H9 (cell line): ENCODE measurements at regions not wholly inside any gene's neighbourhood (a gene's known extent, or its start where the extent isn't known, plus 50 kb on each side); places are given as distances from the start of the nearest gene placed in this dataset.

Experiments used
- DNase-seq: peaks from one replicate; pipeline ENCODE4 v3.0.0-alpha.2; 2017
- H2AFZ ChIP-seq: one replicate; pipeline ENCODE4 v1.6.1; 2013; ENCODE audit warnings: mild to moderate bottlenecking, low read length, control low read depth, moderate library complexity
- H2AK5ac ChIP-seq: 2 replicates; pipeline ENCODE4 v1.6.1; 2013; ENCODE audit warnings: low read length, control low read depth, mixed read lengths; ENCODE audit not compliant: insufficient read length
- H2BK120ac ChIP-seq: one replicate; pipeline ENCODE4 v1.6.1; 2013; ENCODE audit warnings: low read depth, mild to moderate bottlenecking, low read length, control low read depth, inconsistent platforms; ENCODE audit not compliant: poor library complexity, severe bottlenecking
- H2BK12ac ChIP-seq: 2 replicates; pipeline ENCODE4 v1.6.1; 2013; ENCODE audit warnings: low read length, control low read depth, mixed read lengths, low read depth; ENCODE audit not compliant: insufficient read length
- H2BK15ac ChIP-seq: 2 replicates; pipeline ENCODE4 v1.6.1; 2013; ENCODE audit warnings: low read depth, low read length, control low read depth
- H2BK20ac ChIP-seq: one replicate; pipeline ENCODE4 v1.6.1; 2013; ENCODE audit warnings: low read depth, mild to moderate bottlenecking, low read length, control low read depth, inconsistent platforms; ENCODE audit not compliant: poor library complexity, severe bottlenecking
- H2BK5ac ChIP-seq: 2 replicates; pipeline ENCODE4 v1.6.1; 2013; ENCODE audit warnings: low read length, control low read depth, mixed read lengths; ENCODE audit not compliant: insufficient read length
- H3K14ac ChIP-seq: 2 replicates; pipeline ENCODE4 v1.6.1; 2013; ENCODE audit warnings: low read length, control low read depth; ENCODE audit not compliant: insufficient read depth
- H3K18ac ChIP-seq: 2 replicates; pipeline ENCODE4 v1.6.1; 2013; ENCODE audit warnings: low read depth, mild to moderate bottlenecking, mixed read lengths, low read length, control low read depth; ENCODE audit not compliant: insufficient read length
- H3K23ac ChIP-seq: 2 replicates; pipeline ENCODE4 v1.6.1; 2013; ENCODE audit warnings: low read length, control low read depth, mixed read lengths, low read depth; ENCODE audit not compliant: insufficient read length
- H3K23me2 ChIP-seq: 2 replicates; pipeline ENCODE4 v1.6.1; 2013; ENCODE audit warnings: low read depth, mild to moderate bottlenecking, mixed read lengths, low read length, control low read depth; ENCODE audit not compliant: insufficient read length, poor library complexity, severe bottlenecking
- H3K27ac ChIP-seq: 2 replicates; pipeline ENCODE4 v1.5.1; 2013; ENCODE audit warnings: low read length, control low read depth, mixed read lengths, low read depth; ENCODE audit not compliant: insufficient read length
- H3K27me3 ChIP-seq: 2 replicates; pipeline ENCODE4 v1.6.1; 2013; ENCODE audit warnings: low read length, control low read depth, inconsistent platforms; ENCODE audit not compliant: insufficient read depth
- H3K4ac ChIP-seq: 2 replicates; pipeline ENCODE4 v1.6.1; 2013; ENCODE audit warnings: low read depth, mild to moderate bottlenecking, control low read depth, inconsistent platforms, low read length, moderate library complexity
- H3K4me1 ChIP-seq: 2 replicates; pipeline ENCODE4 v1.6.1; 2013; ENCODE audit warnings: low read length, control low read depth, inconsistent platforms; ENCODE audit not compliant: insufficient read depth
- H3K4me2 ChIP-seq: 2 replicates; pipeline ENCODE4 v1.6.1; 2013; ENCODE audit warnings: low read length, control low read depth, mixed read lengths; ENCODE audit not compliant: insufficient read length, insufficient read depth
- H3K56ac ChIP-seq: 2 replicates; pipeline ENCODE4 v1.6.1; 2013; ENCODE audit warnings: low read depth, mild to moderate bottlenecking, mixed read lengths, low read length, control low read depth; ENCODE audit not compliant: insufficient read length
- H3K79me1 ChIP-seq: 2 replicates; pipeline ENCODE4 v1.6.1; 2013; ENCODE audit warnings: low read depth, mild to moderate bottlenecking, moderate library complexity, low read length, control low read depth, inconsistent platforms; ENCODE audit not compliant: insufficient read depth, poor library complexity, severe bottlenecking
- H3K79me2 ChIP-seq: 2 replicates; pipeline ENCODE4 v1.6.1; 2013; ENCODE audit warnings: low read length, control low read depth, inconsistent platforms; ENCODE audit not compliant: insufficient read depth
- H3K9ac ChIP-seq: 2 replicates; pipeline ENCODE4 v1.6.1; 2013; ENCODE audit warnings: low read length, control low read depth, mixed read lengths; ENCODE audit not compliant: insufficient read length; ENCODE audit errors: extremely low read depth
- H3K9me3 ChIP-seq: one replicate; pipeline ENCODE4 v1.6.1; 2013; ENCODE audit warnings: low read depth, low read length, inconsistent platforms; ENCODE audit not compliant: control insufficient read depth
- H3T11ph ChIP-seq: one replicate; pipeline ENCODE4 v1.6.1; 2013; ENCODE audit warnings: mild to moderate bottlenecking, low read length, control low read depth, inconsistent platforms
- H4K20me1 ChIP-seq: one replicate; pipeline ENCODE4 v1.6.1; 2013; ENCODE audit not compliant: control insufficient read depth, insufficient read length, insufficient read depth
- H4K5ac ChIP-seq: 2 replicates; pipeline ENCODE4 v1.6.1; 2013; ENCODE audit warnings: low read depth, mild to moderate bottlenecking, mixed read lengths, low read length, control low read depth; ENCODE audit not compliant: insufficient read length
- H4K8ac ChIP-seq: replicated peaks from 2 replicates; pipeline ENCODE4 v1.6.1; 2013; ENCODE audit warnings: low read length, control low read depth, mixed read lengths, low read depth; ENCODE audit not compliant: insufficient read length
- H4K91ac ChIP-seq: 2 replicates; pipeline ENCODE4 v1.6.1; 2013; ENCODE audit warnings: low read depth, mild to moderate bottlenecking, moderate library complexity, mixed read lengths, low read length, control low read depth; ENCODE audit not compliant: insufficient read length
- H3K27ac Mint-ChIP-seq, 3 experiments: 2 replicates in 2 of 3; 3 replicates in 1 of 3; pipeline ENCODE4 v1.8.0; 2020 to 2021; ENCODE audit warnings: mixed read lengths in 3 of 3, mild to moderate bottlenecking in 1 of 3, moderate library complexity in 1 of 3
- H3K27me3 Mint-ChIP-seq: 2 replicates; pipeline ENCODE4 v1.8.0; 2021; ENCODE audit warnings: low read depth, mild to moderate bottlenecking, moderate library complexity, mixed read lengths
- H3K36me3 Mint-ChIP-seq, 3 experiments: 2 replicates in 2 of 3; 3 replicates in 1 of 3; pipeline ENCODE4 v1.8.0; 2020 to 2021; ENCODE audit warnings: low read depth in 3 of 3, mixed read lengths in 3 of 3; ENCODE audit not compliant: insufficient read depth in 1 of 3
- H3K4me1 Mint-ChIP-seq, 2 experiments: 2 replicates each; pipeline ENCODE4 v1.8.0; 2020; ENCODE audit warnings: mixed read lengths in 2 of 2
- H3K4me3 Mint-ChIP-seq, 2 experiments: 2 replicates in 1 of 2; 3 replicates in 1 of 2; pipeline ENCODE4 v1.8.0; 2020 to 2021; ENCODE audit warnings: mild to moderate bottlenecking in 2 of 2, mixed read lengths in 2 of 2, moderate library complexity in 1 of 2
- H3K9me3 Mint-ChIP-seq, 2 experiments: 2 replicates in 1 of 2; 3 replicates in 1 of 2; pipeline ENCODE4 v1.8.0; 2020; ENCODE audit warnings: mild to moderate bottlenecking in 2 of 2, mixed read lengths in 2 of 2, moderate library complexity in 1 of 2
- CTCF ChIP-seq: fragments of 200-600 bp; sonication (generic); conservative IDR thresholded peaks from 3 replicates; pipeline ENCODE4 v1.8.0; 2021; ENCODE audit warnings: antibody characterized with exemption, mild to moderate bottlenecking

- H4K5ac ChIP-seq, result no peak overlapping the region
- H3K4ac ChIP-seq, result no peak overlapping the region
- H3K9me3 ChIP-seq, result no peaks in the 10 kb centered on the region
- no peak overlapping the region for H2BK5ac ChIP-seq
- H2BK120ac ChIP-seq, result no peak overlapping the region
- H2BK15ac ChIP-seq, result no peak overlapping the region
- H3K4me2 ChIP-seq, result no peak overlapping the region
- Mint-ChIP-seq H3K9me3 (no peaks in the 10 kb centered on the region; a peak in 1 of 5 replicates), H3K4me1 (peaks cover 6 to 11% of the 10 kb centered on the region in 2 experiments; a peak in 3 of 4 replicates), H3K4me3 (no peak overlapping the region), H3K27ac (no peak overlapping the region), H3K27me3 (peaks cover 2% of the 10 kb centered on the region; the same call in 1 of the 2 replicates), H3K36me3 (no peaks in the 10 kb centered on the region)
- no peaks in the 10 kb centered on the region for H3K27me3 ChIP-seq
- no peak overlapping the region for H2BK12ac ChIP-seq
- no peak overlapping the region for H3K56ac ChIP-seq
- H4K91ac ChIP-seq, result no peak overlapping the region
- no peak overlapping the region for H4K8ac ChIP-seq
- no peak for TF ChIP-seq CTCF
- no peaks in the 10 kb centered on the region for H3K79me1 ChIP-seq
- no peak overlapping the region for H3K27ac ChIP-seq
- H3K18ac ChIP-seq, result no peak overlapping the region
- H2BK20ac ChIP-seq, result no peak overlapping the region
- DNase-seq, result no peak
- no peaks in the 10 kb centered on the region; the same call in 1 of the 2 replicates for H3K4me1 ChIP-seq
- H3K14ac ChIP-seq, result no peak overlapping the region
- no peak overlapping the region for H3K23ac ChIP-seq
- no peaks in the 10 kb centered on the region for H3K23me2 ChIP-seq
- no peaks in the 10 kb centered on the region for H4K20me1 ChIP-seq
- no peak overlapping the region for H3K9ac ChIP-seq
- H2AFZ ChIP-seq, result no peak overlapping the region
- H2AK5ac ChIP-seq, result no peak overlapping the region
- H3K79me2 ChIP-seq, result no peaks in the 10 kb centered on the region
- no peak overlapping the region for H3T11ph ChIP-seq
Measured at GRCh38 chr2:119065146-119065545, 93.4 kb downstream of the C1QL2 start.
